ES-I3 (cell line): ENCODE measurements at regions not wholly inside any gene's neighbourhood (a gene's known extent, or its start where the extent isn't known, plus 50 kb on each side); places are given as distances from the start of the nearest gene placed in this dataset.

Experiments
- H3K36me3 ChIP-seq: 2 replicates; pipeline ENCODE4 v1.6.1; 2013; ENCODE audit warnings: mild to moderate bottlenecking, low read length, control low read depth, moderate library complexity; ENCODE audit not compliant: insufficient read depth
- H3K4me1 ChIP-seq: 2 replicates; pipeline ENCODE4 v1.6.1; 2013; ENCODE audit warnings: mild to moderate bottlenecking, control low read depth, low read length; ENCODE audit not compliant: insufficient read depth
- H3K9ac ChIP-seq: 2 replicates; pipeline ENCODE4 v1.6.1; 2013; ENCODE audit warnings: low read depth, mild to moderate bottlenecking, low read length, moderate library complexity
- H3K9me3 ChIP-seq: 2 replicates; pipeline ENCODE4 v1.6.1; 2013; ENCODE audit warnings: mild to moderate bottlenecking, low read length, moderate library complexity; ENCODE audit not compliant: control insufficient read depth, insufficient read depth

DNA sequence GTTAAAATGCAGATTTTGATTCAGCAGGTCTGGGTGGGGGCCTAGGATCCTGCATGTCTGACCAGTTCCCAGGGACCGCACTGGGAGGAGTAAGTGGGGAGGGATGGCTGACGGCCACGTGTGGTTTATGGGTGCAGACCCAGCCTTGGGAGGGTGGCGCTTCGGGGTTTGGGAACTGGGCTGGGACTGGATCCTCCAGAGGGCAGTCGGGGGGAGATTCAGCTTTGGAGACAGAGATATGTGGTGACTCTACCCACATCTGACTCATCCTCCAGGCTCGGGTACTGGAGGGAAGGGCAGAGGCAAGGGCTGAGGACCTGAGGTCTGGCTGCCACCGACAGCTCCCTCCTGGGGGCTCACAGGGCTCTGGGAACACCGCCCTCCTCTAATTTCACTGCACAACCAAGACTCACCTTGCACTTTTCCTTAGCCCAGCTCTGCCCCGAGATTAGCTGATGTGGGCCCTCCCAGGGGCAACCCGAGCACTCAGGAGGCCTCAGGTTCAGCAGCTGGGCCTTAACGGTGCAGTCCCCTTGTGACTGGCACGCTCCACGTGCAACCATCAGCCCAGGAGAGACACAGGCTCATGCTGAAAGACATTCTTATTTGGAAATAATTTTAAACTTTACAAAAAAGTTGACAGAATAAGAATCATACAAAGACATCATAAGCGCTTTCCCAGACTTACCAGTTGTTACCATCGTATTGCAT lies 172.8 kb upstream of the PMEPA1 start:
- Histone ChIP-seq H3K9me3 (no peaks in the 10 kb centered on the region), H3K9ac (no peak overlapping the region), H3K4me1 (peaks cover 3% of the 10 kb centered on the region; the same call in 1 of the 2 replicates), H3K36me3 (no peaks in the 10 kb centered on the region)

GRCh38 chr20:57881466-57882385 lies 171.9 kb upstream of the PMEPA1 start:
- Histone ChIP-seq H3K9me3 (no peaks in the 10 kb centered on the region), H3K9ac (no peak overlapping the region), H3K4me1 (peaks cover 3% of the 10 kb centered on the region; the same call in 1 of the 2 replicates), H3K36me3 (no peaks in the 10 kb centered on the region)

DNA sequence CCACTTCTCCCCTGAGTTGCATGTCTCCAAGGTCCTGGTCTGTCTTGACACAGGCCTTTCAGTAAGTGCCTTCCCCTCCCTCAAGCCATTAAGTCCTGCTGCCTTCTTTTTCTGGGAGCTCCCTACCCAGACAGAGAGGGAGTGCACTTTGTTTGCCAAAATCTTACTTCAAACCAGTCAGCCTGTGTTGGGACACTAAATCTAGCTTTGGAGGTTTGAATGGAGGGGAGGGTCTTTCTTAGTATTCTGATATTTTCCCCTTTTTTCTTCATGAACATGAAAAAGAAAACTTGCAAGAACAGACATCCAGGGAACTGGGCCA lies 170.7 kb upstream of the PMEPA1 start:
- Histone ChIP-seq H3K9ac (no peak overlapping the region), H3K4me1 (peaks cover 3% of the 10 kb centered on the region; the same call in 1 of the 2 replicates), H3K9me3 (no peaks in the 10 kb centered on the region), H3K36me3 (no peaks in the 10 kb centered on the region)

GRCh38 chr20:57879779-57880570 lies 170.2 kb upstream of the PMEPA1 start:
- peaks cover 3% of the 10 kb centered on the region; the same call in 1 of the 2 replicates for H3K4me1 ChIP-seq
- no peaks in the 10 kb centered on the region for H3K9me3 ChIP-seq
- no peak overlapping the region for H3K9ac ChIP-seq
- H3K36me3 ChIP-seq: no peaks in the 10 kb centered on the region

GRCh38 chr20:57879437-57879778 lies 169.6 kb upstream of the PMEPA1 start:
- no peak overlapping the region for H3K9ac ChIP-seq
- H3K4me1 ChIP-seq: peaks cover 3% of the 10 kb centered on the region; the same call in 1 of the 2 replicates

GRCh38 chr20:57878786-57879424 lies 169.1 kb upstream of the PMEPA1 start:
- H3K9me3 ChIP-seq: no peaks in the 10 kb centered on the region
- H3K4me1 ChIP-seq: peaks cover 3% of the 10 kb centered on the region; the same call in 1 of the 2 replicates
- no peaks in the 10 kb centered on the region for H3K36me3 ChIP-seq
- H3K9ac ChIP-seq: no peak overlapping the region

More at GRCh38 chr20:57879437-57879778, 169.6 kb upstream of the PMEPA1 start:
- Histone ChIP-seq H3K9me3 (no peaks in the 10 kb centered on the region), H3K36me3 (no peaks in the 10 kb centered on the region)

DNA sequence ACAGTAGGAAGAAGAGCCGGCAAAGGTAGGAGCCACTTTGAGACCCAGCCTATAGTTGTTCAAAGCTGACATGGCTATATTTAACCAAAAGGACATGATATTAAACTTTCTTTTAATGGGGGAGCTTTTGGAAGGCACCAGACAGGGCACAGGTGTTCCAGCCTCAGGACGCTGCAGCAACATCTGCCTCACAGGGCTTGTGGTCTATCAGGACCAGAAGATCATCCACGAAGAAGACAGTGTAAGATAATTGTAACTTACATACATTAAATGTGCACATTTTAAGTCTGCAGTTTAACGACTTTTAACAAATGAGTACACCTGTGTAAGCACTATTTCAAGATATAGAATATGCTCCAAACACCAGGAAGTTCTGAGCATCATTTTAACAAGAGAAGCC lies 168.2 kb upstream of the PMEPA1 start:
- Histone ChIP-seq H3K36me3 (no peaks in the 10 kb centered on the region), H3K9me3 (no peaks in the 10 kb centered on the region), H3K4me1 (peaks cover 3% of the 10 kb centered on the region; the same call in 1 of the 2 replicates), H3K9ac (no peak overlapping the region)

GRCh38 chr20:57877131-57877824 lies 167.5 kb upstream of the PMEPA1 start:
- Histone ChIP-seq H3K9me3 (no peaks in the 10 kb centered on the region), H3K9ac (no peak overlapping the region), H3K36me3 (no peaks in the 10 kb centered on the region), H3K4me1 (peaks cover 2% of the 10 kb centered on the region; the same call in 1 of the 2 replicates)

DNA sequence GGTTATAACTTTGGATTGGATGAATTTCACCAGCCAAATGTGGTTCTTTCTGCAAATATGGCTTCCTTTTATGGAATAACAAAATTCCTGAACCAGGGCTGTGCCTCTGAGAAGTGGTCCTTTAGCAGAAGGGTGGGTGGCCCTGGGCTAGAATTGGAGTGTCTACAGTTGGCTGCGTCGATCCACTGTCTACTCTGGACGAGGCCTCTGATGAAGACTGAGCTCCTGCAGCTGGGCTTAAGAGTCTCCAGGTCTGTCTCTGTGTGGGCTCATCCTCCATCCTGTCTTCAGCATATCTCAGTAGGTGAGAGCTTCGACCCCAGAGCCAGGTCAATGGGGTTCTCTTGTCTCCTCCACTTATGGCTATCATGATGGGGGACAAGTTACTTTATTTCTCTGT lies 166.3 kb upstream of the PMEPA1 start:
- no peaks in the 10 kb centered on the region for H3K9me3 ChIP-seq
- no peaks in the 10 kb centered on the region for H3K36me3 ChIP-seq
- no peaks in the 10 kb centered on the region for H3K4me1 ChIP-seq
- no peak overlapping the region for H3K9ac ChIP-seq

DNA sequence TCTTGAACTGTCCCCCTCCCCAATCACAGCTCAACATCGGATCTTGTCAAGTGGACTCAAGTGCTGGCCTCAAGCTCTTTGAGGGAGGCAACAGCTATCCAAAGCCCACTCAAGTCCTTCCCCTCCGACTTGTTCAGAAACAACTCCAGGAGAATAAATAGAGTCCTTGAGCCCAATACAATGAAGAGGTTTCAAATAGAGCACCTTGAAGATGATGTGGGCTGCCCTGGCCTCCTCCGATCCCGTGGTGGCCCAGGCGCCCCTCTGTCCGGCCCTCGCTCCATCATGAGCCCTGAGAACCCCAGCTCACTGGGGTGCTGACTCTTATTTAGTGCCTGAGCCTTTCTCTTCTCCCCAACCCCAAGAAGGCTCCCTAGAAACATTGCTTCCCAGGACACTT lies 164.3 kb upstream of the PMEPA1 start:
- Histone ChIP-seq H3K36me3 (no peaks in the 10 kb centered on the region), H3K9ac (no peak overlapping the region), H3K4me1 (no peaks in the 10 kb centered on the region), H3K9me3 (no peaks in the 10 kb centered on the region)

DNA sequence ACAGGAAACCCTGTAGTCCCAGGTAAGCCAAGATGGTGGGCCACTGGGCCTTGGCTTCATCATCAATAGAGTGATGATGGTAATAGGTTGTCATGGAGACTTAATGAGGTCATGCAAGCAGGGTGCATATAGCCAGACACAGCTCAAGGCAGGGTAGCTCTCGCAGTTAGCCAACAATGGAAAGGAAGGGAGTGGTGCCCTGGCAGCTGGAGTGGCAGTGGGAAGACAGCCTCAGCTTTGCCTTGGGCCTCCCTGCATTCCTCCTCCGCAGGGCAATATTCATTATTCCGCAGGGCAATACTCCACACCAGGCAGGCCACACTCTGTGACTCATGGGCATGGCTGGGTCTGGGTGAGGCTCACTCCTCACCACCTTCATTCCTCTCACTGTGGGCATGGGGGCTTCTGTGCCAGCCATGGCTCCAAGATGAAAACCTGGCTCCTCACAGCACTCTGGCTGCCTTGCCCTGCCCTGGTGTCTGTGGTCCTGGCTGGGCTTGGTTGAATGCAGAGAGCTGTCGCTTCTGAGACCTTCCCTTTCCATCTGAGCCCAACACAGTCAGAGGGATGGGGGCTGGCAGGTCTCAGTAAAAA lies 163.1 kb upstream of the PMEPA1 start:
- Histone ChIP-seq H3K9me3 (no peaks in the 10 kb centered on the region), H3K36me3 (no peaks in the 10 kb centered on the region), H3K4me1 (0 out of 2 replicates have a peak, but pooled peaks cover 1% of the 10 kb centered on the region), H3K9ac (no peak overlapping the region)

DNA sequence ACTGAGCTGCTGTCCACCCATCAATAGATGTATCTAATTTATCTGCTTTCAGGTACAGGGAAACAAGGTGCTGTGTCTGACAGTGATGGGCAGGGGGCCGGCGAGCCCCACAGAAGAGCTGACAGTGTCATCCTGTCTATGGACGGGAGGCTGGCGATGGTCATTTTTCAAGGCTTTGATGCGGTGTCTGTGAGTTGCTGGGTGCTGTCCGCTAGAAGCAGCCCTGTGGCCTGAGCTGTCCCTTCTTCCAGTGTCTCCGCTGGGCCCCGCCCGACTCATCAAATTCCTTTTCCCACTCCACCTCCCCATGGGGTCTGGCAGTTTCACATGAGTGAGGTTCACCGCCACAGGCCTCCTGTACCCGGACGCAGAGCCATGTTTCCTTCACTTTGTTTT lies 161.4 kb upstream of the PMEPA1 start:
- Histone ChIP-seq H3K36me3 (no peaks in the 10 kb centered on the region), H3K9me3 (no peaks in the 10 kb centered on the region), H3K4me1 (peaks cover 15% of the 10 kb centered on the region; the same call in 1 of the 2 replicates), H3K9ac (no peak overlapping the region)

DNA sequence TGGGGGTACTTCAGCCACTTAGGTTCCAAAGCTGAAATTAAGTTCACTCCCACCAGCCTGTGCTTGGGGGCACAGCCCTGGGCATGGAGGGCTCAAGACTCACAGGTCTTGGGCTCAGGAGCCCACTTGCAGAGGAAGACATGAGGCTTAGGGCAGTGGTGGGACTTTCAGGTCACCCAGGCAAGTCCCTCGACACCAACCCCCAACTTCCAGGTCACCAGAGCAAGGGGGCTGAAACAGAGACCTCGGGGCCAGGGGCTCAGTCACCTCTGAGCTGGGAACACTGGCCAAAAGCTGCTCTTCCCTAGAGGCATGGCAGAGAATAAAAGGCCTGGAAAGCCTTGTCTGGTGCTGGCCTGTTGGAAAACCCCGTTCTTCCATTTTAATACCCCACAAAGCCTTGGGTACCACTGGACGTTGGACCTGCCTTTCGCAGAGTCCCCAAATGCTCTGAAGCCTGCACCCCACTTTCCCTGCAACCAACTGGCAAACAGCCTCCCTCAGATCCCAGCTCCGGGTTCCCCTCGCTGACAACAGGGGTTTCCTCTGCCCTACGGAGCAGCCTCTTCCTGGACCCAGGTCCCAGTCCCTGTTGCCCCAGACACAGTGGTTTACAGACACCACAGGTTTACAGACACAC lies 160.9 kb upstream of the PMEPA1 start:
- peaks cover 15% of the 10 kb centered on the region; the same call in 1 of the 2 replicates for H3K4me1 ChIP-seq
- H3K9me3 ChIP-seq: no peaks in the 10 kb centered on the region
- H3K36me3 ChIP-seq: no peaks in the 10 kb centered on the region
- no peak overlapping the region for H3K9ac ChIP-seq
